PC-3 (cell line): ENCODE measurements at regions not wholly inside any gene's neighbourhood (a gene's known extent, or its start where the extent isn't known, plus 50 kb on each side); places are given as distances from the start of the nearest gene placed in this dataset.

Experiments used
- ATAC-seq: fragments of 200-7000 bp; cut with Tn5 transposase; 2 replicates; pipeline ENCODE4 v1.9.1; 2020; ENCODE audit warnings: mild to moderate bottlenecking, moderate library complexity
- BruUV-seq: library from RNA; stranded (reverse); fragments of 400-500 nt; replicated peaks from 2 replicates; lab custom pipeline; 2021; lab: Mats Ljungman, UMichigan
- CTCF ChIA-PET: fragments of 300-600 bp; sonication (Branson Sonifier 250); formaldehyde crosslinking; loops from one replicate; lab custom pipeline; 2022; ENCODE audit warnings: antibody characterized with exemption; lab: Charles Lee
- POLR2A ChIA-PET: fragments of 300-600 bp; sonication (Branson Sonifier 250); formaldehyde crosslinking; loops from one replicate; lab custom pipeline; 2022; ENCODE audit warnings: antibody characterized with exemption; ENCODE audit not compliant: unreplicated experiment; lab: Charles Lee
- DNase-seq: peaks from one replicate; pipeline ENCODE4 v3.0.0-alpha.2; 2015
- H2AFZ ChIP-seq: fragments of 300-600 bp; sonication (generic); 2 replicates; pipeline ENCODE4 v1.6.0; 2016; ENCODE audit warnings: antibody characterized with exemption, low read length
- H3F3A ChIP-seq: fragments of 300-600 bp; sonication (generic); one replicate; pipeline ENCODE4 v1.6.0; 2017; ENCODE audit warnings: antibody characterized with exemption, low read length, control low read depth, mild to moderate bottlenecking; ENCODE audit not compliant: unreplicated experiment
- H3K27ac ChIP-seq: fragments of 300-600 bp; sonication (generic); 2 replicates; pipeline ENCODE4 v1.5.1; 2016; ENCODE audit warnings: mild to moderate bottlenecking, low read length
- H3K27me3 ChIP-seq: fragments of 300-600 bp; sonication (generic); 2 replicates; pipeline ENCODE4 v1.6.1; 2016; ENCODE audit warnings: low read length, mixed read lengths
- H3K36me3 ChIP-seq: fragments of 300-600 bp; sonication (generic); 2 replicates; pipeline ENCODE4 v1.6.1; 2016; ENCODE audit warnings: low read depth, mixed run types, low read length, mixed read lengths
- H3K4me1 ChIP-seq: fragments of 300-600 bp; sonication (generic); 2 replicates; pipeline ENCODE4 v1.5.1; 2016; ENCODE audit warnings: low read length; ENCODE audit not compliant: insufficient read depth
- H3K4me2 ChIP-seq: fragments of 300-600 bp; sonication (generic); 2 replicates; pipeline ENCODE4 v1.6.0; 2016; ENCODE audit warnings: low read length
- H3K4me3 ChIP-seq: fragments of 300-600 bp; sonication (generic); 2 replicates; pipeline ENCODE4 v1.5.1; 2016; ENCODE audit warnings: mild to moderate bottlenecking, low read length, mixed read lengths
- H3K79me2 ChIP-seq: fragments of 300-600 bp; sonication (generic); 2 replicates; pipeline ENCODE4 v1.6.1; 2017; ENCODE audit warnings: low read length, mixed read lengths
- H3K9ac ChIP-seq: fragments of 300-600 bp; sonication (generic); 2 replicates; pipeline ENCODE4 v1.6.0; 2016; ENCODE audit warnings: mild to moderate bottlenecking, low read length
- H3K9me2 ChIP-seq: fragments of 300-600 bp; sonication (generic); replicated peaks from 2 replicates; pipeline ENCODE4 v1.6.1; 2016; ENCODE audit warnings: mixed run types, low read length, mixed read lengths
- H3K9me3 ChIP-seq: fragments of 300-600 bp; sonication (generic); 2 replicates; pipeline ENCODE4 v1.6.1; 2016; ENCODE audit warnings: low read length, mixed read lengths
- H4K20me1 ChIP-seq: fragments of 300-600 bp; sonication (generic); 2 replicates; pipeline ENCODE4 v1.6.1; 2016; ENCODE audit warnings: low read length, mixed read lengths
- EZH2 ChIP-seq: fragments of 300-600 bp; sonication (generic); IDR thresholded peaks from one replicate; pipeline ENCODE4 v1.6.1; 2017; ENCODE audit warnings: antibody characterized with exemption, mild to moderate bottlenecking, low read length; ENCODE audit not compliant: unreplicated experiment
- EZH2phosphoT487 ChIP-seq: fragments of 300-600 bp; sonication (generic); IDR thresholded peaks from 2 replicates; pipeline ENCODE4 v1.6.1; 2018; ENCODE audit warnings: mild to moderate bottlenecking, antibody characterized with exemption, low read length, borderline replicate concordance
- intact Hi-C: fragments of 100-400 bp; cut with micrococcal nuclease; formaldehyde crosslinking; loops from 2 replicates; pipeline ENCODE4 v1.9.0; 2023
- TF ChIP-seq, protein P1 (sequence below): fragments of 300-600 bp; sonication (generic); conservative IDR thresholded peaks from 2 replicates; pipeline ENCODE4 v1.5.1; 2017; ENCODE audit warnings: antibody characterized with exemption, low read depth, mild to moderate bottlenecking, low read length

GRCh38 chr2:16861111-16861510, 195.5 kb upstream of the CYRIA start:
- Histone ChIP-seq H3K4me3 (no peak overlapping the region), H3F3A (no peaks in the 10 kb centered on the region), H3K27me3 (no peaks in the 10 kb centered on the region), H2AFZ (no peak overlapping the region), H3K4me1 (no peaks in the 10 kb centered on the region), H3K79me2 (no peaks in the 10 kb centered on the region), H3K27ac (no peak overlapping the region), H3K4me2 (no peak overlapping the region), H4K20me1 (no peaks in the 10 kb centered on the region), H3K36me3 (no peaks in the 10 kb centered on the region), H3K9me3 (no peaks in the 10 kb centered on the region), H3K9me2 (no peaks in the 10 kb centered on the region), H3K9ac (no peak overlapping the region)
- ChIA-PET POLR2A (no interaction called here), CTCF (no interaction called here)
- DNase-seq (no peak), ATAC-seq (no peak)
- TF ChIP-seq EZH2 (no peak), EZH2phosphoT487 (no peak)
- TF ChIP-seq, protein P1, sequence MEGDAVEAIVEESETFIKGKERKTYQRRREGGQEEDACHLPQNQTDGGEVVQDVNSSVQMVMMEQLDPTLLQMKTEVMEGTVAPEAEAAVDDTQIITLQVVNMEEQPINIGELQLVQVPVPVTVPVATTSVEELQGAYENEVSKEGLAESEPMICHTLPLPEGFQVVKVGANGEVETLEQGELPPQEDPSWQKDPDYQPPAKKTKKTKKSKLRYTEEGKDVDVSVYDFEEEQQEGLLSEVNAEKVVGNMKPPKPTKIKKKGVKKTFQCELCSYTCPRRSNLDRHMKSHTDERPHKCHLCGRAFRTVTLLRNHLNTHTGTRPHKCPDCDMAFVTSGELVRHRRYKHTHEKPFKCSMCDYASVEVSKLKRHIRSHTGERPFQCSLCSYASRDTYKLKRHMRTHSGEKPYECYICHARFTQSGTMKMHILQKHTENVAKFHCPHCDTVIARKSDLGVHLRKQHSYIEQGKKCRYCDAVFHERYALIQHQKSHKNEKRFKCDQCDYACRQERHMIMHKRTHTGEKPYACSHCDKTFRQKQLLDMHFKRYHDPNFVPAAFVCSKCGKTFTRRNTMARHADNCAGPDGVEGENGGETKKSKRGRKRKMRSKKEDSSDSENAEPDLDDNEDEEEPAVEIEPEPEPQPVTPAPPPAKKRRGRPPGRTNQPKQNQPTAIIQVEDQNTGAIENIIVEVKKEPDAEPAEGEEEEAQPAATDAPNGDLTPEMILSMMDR, result no peak
- no TSS peak for BruUV-seq
- intact Hi-C loops, result no loop called here

DNA sequence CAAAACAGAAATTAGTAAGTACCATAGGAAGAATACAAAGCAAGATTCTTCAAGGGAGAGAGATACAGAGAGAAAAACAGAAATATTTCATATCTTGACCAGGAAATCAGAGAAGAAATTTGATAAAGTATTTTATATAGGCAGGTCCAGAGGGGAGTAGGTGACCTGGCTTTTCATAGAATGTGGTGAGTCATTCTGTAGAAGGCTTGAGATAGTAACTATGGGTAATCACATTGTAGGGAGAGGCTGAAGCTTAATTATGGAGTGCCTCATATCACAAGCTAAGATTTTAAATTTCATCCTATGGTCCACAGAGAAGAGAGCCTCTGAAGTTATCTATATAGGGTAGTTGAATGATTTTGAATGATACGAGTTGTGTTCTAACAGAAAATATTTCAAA, 195.0 kb upstream of the CYRIA start:
- no peaks in the 10 kb centered on the region for H3K4me1 ChIP-seq
- CTCF ChIA-PET, result no interaction called here
- no peaks in the 10 kb centered on the region for H3K9me3 ChIP-seq
- DNase-seq, result no peak
- no peaks in the 10 kb centered on the region for H3K27me3 ChIP-seq
- POLR2A ChIA-PET, result no interaction called here
- H3K36me3 ChIP-seq, result no peaks in the 10 kb centered on the region
- H3F3A ChIP-seq, result no peaks in the 10 kb centered on the region
- TF ChIP-seq EZH2phosphoT487 (no peak), EZH2 (no peak)
- TF ChIP-seq, protein P1, result no peak
- H3K27ac ChIP-seq, result no peak overlapping the region
- no peak overlapping the region for H3K9ac ChIP-seq
- no peak for ATAC-seq
- H3K4me3 ChIP-seq, result no peak overlapping the region
- no peak overlapping the region for H3K4me2 ChIP-seq
- H3K79me2 ChIP-seq, result no peaks in the 10 kb centered on the region
- H3K9me2 ChIP-seq, result no peaks in the 10 kb centered on the region
- intact Hi-C loops, result no loop called here
- BruUV-seq, result no TSS peak
- H4K20me1 ChIP-seq, result no peaks in the 10 kb centered on the region
- H2AFZ ChIP-seq, result no peak overlapping the region

GRCh38 chr2:16855183-16855582, 189.5 kb upstream of the CYRIA start:
- Histone ChIP-seq H3K4me3 (no peak overlapping the region), H3K27ac (no peak overlapping the region), H3K9ac (no peak overlapping the region), H3K4me1 (no peaks in the 10 kb centered on the region), H4K20me1 (no peaks in the 10 kb centered on the region), H3K9me3 (0 out of 2 replicates have a peak, but pooled peaks cover 4% of the 10 kb centered on the region), H3F3A (no peaks in the 10 kb centered on the region), H2AFZ (no peak overlapping the region), H3K9me2 (no peaks in the 10 kb centered on the region), H3K36me3 (no peaks in the 10 kb centered on the region), H3K27me3 (no peaks in the 10 kb centered on the region), H3K79me2 (no peaks in the 10 kb centered on the region), H3K4me2 (no peak overlapping the region)
- ATAC-seq, result no peak
- BruUV-seq, result no TSS peak
- TF ChIP-seq EZH2 (no peak), EZH2phosphoT487 (no peak)
- TF ChIP-seq, protein P1, result no peak
- intact Hi-C loops, result no loop called here
- DNase-seq, result no peak
- ChIA-PET CTCF (no interaction called here), POLR2A (no interaction called here)
